Activated CD4-positive, CD25-positive, alpha-beta regulatory T cell treated with anti-CD3 and anti-CD28 coated beads, Interleukin-2, amount 50 U/mL, for 16 hours (primary cell): ENCODE measurements at regions not wholly inside any gene's neighbourhood (a gene's known extent, or its start where the extent isn't known, plus 50 kb on each side); places are given as distances from the start of the nearest gene placed in this dataset.

ENCODE experiments used
- DNase-seq: peaks from one replicate; pipeline ENCODE4 v3.0.0-alpha.2; 2020; ENCODE audit warnings: low read depth, low spot score

DNA sequence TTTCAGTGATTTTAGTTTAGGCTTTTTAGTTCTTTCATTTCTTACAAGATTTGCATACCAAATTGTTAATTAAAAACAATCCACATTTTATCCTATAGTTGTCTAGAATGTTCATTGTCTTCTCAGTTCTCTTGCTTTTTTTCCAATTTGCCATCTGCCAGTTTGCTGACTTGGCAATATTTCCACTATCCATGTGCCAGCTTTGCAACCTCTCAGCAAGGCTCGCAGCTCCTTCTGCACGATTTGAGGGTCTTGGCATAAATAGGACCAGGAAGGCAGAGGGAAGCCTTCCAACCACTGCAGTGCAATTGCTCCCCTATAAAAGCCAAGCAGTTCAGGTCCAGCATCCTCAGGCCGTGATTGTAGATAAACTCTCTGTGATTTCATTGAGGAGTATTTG lies 306.8 kb upstream of the FMN2 start:
- DNase-seq, result no peak

DNA sequence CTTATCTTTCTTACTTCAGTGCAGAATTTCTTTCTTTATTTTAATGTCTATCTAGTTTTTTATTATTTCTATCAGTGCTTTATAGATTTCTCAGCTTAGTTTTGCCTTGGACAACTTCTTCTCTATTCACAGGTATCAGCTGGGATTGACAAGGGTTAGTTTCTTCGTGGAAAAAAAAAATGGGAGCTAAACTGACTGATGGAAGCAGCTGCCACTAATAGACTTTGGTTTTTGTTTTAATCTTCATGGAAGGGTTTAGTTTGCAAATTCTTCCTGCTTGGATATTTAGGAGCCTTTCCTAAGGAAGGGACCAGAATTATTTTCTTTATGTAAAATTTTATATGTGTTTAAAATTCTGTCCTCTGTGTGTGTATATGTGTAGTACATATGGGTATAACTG lies 306.1 kb upstream of the FMN2 start:
- no peak for DNase-seq

- no peak for DNase-seq
These were observed 305.2 kb upstream of the FMN2 start for GRCh38 chr1:239786464-239786863.

- no peak for DNase-seq
These were observed 299.5 kb upstream of the FMN2 start for GRCh38 chr1:239792157-239792556.

GRCh38 chr1:239795304-239795703 lies 296.4 kb upstream of the FMN2 start:
- DNase-seq, result no peak

DNA sequence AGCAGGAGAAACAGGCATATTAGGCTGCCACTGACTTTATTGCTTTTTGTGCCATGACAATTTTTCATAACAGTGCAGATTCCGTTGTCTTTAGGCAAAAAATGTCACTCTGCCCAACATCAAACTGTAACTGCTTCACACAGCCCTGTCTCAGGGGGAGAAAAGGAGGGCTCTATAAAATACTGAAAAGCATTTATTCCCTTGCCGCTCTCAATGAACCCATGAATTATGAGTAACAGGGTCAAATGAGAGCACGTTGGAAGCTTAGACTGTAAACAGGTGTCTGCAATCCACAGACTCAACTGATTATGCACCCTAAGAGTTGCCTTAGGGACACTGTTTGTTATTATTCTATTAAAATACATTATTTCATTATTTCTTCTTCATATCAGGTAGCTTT lies 292.1 kb upstream of the FMN2 start:
- no peak for DNase-seq

DNA sequence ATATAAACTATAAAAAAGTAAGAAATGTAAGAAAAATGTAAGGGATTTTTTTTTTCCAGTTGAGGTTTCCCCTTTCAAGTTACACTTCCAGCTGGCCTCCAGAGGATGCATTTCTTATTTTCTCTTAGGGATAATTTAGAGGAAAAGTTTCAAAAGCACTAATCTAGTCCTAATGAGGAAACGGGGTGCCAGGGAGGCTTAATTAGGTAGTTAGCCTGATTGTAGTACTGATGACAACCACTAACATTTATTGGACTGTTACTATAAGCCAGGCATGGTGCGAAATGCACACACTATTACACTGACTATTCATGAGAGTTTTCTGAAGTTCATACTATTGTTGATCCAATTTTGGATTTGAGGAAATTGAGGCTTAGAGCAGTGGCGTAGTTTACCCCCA lies 290.8 kb upstream of the FMN2 start:
- no peak for DNase-seq

GRCh38 chr1:239802275-239802674 lies 289.4 kb upstream of the FMN2 start:
- no peak for DNase-seq

- no peak for DNase-seq
These were observed 287.9 kb upstream of the FMN2 start for GRCh38 chr1:239803781-239804180.

- no peak for DNase-seq
These were observed 287.4 kb upstream of the FMN2 start for GRCh38 chr1:239804266-239804665.

- no peak for DNase-seq
These were observed 286.6 kb upstream of the FMN2 start for GRCh38 chr1:239805042-239805441.

DNA sequence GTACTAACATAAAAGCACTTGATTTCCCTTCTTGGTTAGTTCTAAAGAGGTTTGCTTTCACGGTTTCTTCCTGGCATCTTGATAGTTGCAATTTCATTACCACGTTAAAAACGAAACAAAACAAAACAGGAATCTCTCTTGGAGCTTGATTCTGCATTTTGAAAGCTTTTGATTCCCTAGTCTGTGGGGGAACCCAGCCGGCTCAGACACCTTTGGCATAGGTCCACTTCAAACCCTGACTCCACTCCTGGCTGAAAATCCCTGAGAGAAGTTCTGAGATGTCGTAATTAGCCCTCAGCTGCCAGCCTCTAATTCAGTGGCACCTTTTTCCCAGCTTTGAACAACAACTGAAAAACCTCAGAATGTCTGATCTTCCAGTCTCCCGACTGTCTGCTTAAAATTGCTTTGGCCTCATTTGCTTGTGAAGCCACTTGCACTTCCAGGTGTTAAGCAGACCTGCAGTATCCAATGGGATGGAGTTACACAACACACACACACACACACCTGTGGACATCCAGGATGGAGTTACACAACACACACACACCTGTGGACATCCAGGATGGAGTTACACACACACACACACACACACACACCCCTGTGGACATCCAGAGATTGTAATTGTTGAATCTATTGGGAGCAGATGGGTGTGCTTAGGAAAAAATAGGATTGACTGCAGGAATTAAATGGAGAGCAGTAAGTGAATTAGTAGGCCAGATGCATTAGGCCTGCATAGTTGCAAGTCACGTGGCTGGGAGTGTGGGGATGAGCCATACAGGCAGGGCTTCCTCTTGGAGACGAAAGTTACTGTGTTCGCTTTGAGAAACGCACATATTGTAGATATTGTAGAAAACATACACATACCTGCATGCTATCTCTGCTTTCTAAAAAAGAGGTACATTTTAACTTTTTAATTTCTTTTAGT lies 285.6 kb upstream of the FMN2 start:
- no peak for DNase-seq

GRCh38 chr1:239806897-239807296 lies 284.8 kb upstream of the FMN2 start:
- no peak for DNase-seq

DNA sequence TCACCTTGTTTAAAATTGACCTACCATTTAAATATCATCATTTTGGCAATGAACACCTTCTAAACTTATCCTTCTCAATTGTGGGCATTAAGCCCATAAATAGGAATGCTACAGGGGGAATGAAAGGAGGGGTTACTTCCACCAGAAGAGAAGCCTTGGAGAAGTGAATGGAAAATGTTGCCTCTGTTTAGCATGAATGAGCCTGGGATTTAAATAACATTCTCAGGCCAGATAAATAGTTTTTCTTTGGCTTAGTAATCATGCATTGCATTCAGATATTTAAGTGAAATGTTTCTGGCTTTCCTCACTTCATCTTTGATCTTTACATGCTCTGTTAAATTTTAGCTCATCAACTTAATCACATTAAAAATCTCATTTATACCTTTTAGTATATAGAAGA lies 284.3 kb upstream of the FMN2 start:
- no peak for DNase-seq

DNA sequence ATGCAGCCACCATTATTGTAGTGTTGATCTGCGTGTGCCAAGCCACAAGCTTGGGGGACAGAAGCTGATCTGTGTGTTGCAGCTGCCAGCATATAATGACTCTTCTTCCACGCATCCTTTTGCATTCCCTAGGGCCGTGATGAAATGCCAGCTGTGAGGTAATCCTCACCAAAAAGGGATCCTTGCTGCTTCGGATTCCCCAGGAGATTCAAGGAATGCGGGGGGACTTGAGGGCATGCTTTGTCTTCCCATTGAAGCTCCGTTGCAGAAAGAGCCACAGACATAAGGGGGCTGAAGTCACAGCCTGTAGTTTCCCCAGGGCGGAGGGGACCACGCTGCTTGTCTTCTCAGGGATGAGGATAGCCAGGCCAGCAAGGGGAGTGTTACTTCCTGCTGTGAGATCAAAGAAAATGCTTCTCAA lies 281.6 kb upstream of the FMN2 start:
- no peak for DNase-seq

GRCh38 chr1:239811211-239811885 lies 280.3 kb upstream of the FMN2 start:
- DNase-seq, result no peak

DNA sequence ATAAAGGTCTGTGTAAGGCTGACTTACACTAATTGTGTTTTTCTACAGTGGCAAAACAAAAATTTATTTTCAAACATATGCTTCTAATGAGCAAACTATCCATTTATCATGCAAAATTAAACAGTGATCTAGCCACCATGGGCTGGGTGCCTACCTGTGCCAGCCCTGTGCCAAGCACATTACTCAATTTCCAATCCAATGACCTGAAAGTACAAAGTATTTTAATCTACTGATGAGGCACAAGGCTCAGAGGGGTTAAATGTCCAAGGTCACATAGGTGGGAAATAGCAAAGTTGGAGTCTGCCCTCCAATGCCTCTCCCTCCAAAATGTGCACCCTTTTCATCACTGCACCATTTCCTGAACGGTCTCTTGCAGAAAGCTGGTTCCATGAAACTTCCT lies 279.1 kb upstream of the FMN2 start:
- no peak for DNase-seq

- DNase-seq, result no peak
These were observed 277.3 kb upstream of the FMN2 start for GRCh38 chr1:239814306-239814881.

DNA sequence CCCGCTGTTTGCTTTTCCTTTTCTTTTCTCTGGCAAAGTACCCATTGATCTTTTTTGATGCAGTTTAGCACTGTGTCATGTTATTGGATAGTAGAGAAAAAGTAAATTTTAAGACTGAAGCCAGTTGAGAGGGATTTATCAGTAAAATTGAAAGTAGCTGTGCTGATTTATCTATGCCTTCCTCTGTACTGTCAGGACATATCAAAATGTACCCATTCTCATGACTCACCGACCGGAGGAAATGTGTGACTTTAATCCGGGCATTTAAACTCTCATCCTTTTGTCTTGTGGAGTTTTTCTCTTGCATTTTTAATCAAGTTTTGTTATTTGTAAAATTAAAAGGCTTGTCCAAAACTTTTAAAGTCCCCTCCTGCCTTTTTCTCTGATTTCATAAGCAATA lies 276.6 kb upstream of the FMN2 start:
- DNase-seq, result no peak

- DNase-seq, result no peak
These were observed 275.5 kb upstream of the FMN2 start for GRCh38 chr1:239816081-239816782.

DNA sequence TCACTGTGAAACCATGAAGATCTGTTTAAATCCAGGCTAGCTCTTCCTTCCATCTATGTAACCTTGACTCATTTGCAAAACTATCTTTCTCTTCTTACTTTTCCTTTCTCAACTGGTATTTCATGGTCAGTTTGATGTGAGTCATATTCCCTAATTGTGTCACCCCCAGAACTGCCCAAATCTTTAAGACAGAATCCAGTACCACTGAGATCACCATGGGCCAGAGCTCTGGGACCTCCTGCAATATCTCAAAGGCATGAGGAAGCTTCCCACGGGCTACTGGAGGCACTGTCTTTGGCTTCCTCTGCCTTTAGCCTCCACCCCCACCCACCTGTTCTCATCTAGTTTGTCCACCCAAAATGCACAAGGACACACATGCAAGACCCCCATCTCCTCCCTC lies 274.4 kb upstream of the FMN2 start:
- no peak for DNase-seq

- no peak for DNase-seq
These were observed 273.9 kb upstream of the FMN2 start for GRCh38 chr1:239817801-239818200.
